ENCODE measurements at regions not wholly inside any gene's neighbourhood (a gene's known extent, or its start where the extent isn't known, plus 50 kb on each side); places are given as distances from the start of the nearest gene placed in this dataset.

DNA sequence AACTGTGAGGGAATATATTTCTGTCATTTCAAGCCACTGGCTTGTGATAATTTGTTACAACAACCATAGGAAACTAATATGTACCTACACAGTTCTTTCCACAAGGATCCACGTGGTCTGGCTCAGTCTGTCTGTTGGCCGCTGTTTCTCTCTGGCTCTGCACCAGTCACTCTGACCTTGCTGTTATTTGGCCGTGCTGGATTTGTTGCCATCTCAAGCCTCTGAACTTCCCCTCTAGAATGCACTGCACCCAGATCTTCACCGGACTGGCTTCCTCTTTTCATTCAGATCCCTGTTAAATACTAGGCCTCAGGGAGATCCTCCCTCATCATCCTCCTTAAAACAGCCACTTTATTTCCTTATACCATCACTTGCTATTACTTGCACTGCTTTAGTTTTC lies 446.8 kb downstream of the TFAP2B start:
- TF ChIP-seq, protein P1, sequence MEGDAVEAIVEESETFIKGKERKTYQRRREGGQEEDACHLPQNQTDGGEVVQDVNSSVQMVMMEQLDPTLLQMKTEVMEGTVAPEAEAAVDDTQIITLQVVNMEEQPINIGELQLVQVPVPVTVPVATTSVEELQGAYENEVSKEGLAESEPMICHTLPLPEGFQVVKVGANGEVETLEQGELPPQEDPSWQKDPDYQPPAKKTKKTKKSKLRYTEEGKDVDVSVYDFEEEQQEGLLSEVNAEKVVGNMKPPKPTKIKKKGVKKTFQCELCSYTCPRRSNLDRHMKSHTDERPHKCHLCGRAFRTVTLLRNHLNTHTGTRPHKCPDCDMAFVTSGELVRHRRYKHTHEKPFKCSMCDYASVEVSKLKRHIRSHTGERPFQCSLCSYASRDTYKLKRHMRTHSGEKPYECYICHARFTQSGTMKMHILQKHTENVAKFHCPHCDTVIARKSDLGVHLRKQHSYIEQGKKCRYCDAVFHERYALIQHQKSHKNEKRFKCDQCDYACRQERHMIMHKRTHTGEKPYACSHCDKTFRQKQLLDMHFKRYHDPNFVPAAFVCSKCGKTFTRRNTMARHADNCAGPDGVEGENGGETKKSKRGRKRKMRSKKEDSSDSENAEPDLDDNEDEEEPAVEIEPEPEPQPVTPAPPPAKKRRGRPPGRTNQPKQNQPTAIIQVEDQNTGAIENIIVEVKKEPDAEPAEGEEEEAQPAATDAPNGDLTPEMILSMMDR (IDR thresholded peaks at IDR 0.05) = no peak
- no peak for TF ChIP-seq EZH2 (IDR thresholded peaks at IDR 0.05; ENCODE audit: borderline replicate concordance, insufficient read depth, low read depth, low read length, poor library complexity, severe bottlenecking)
- Mint-ChIP-seq H3K4me3 (no peak overlapping the region), H3K27ac (no peak overlapping the region), H3K27me3 (no peaks in the 10 kb centered on the region), H3K9me3 (ENCODE audit: insufficient read depth) (no peaks in the 10 kb centered on the region), H3K4me1 (no peaks in the 10 kb centered on the region)
- H3K9me3 ChIP-seq (ENCODE audit: control extremely low read depth in 1 of 3, control insufficient read depth in 2 of 3, insufficient read depth in 1 of 3, low read length in 2 of 3) = no peaks in the 10 kb centered on the region
- H3K27ac ChIP-seq (ENCODE audit: low read length in 2 of 2) = no peak overlapping the region
- no peaks in the 10 kb centered on the region for H3K4me1 ChIP-seq (ENCODE audit: control insufficient read depth in 2 of 2, insufficient read depth in 2 of 2, low read length in 2 of 2)
- no peak for ATAC-seq (ENCODE audit: low read depth)
- no peak overlapping the region for H3K4me2 ChIP-seq (replicated peaks; ENCODE audit: low read depth, low read length, poor library complexity, severe bottlenecking)
- H3K4me3 ChIP-seq (ENCODE audit: control extremely low read depth in 1 of 5, extremely low read depth in 1 of 5, insufficient read depth in 1 of 5, low read depth in 2 of 5, low read length in 4 of 5) = no peak overlapping the region
- no peaks in the 10 kb centered on the region for H4K20me1 ChIP-seq (ENCODE audit: control insufficient read depth, insufficient read depth, low read length, poor library complexity, severe bottlenecking)
- DNase-seq = no peak
- POLR2A ChIA-PET = no interaction called here
- no peaks in the 10 kb centered on the region for H3K79me2 ChIP-seq (ENCODE audit: control insufficient read depth, insufficient read depth, low read length)
- CTCF ChIA-PET = no interaction called here
- H3K36me3 ChIP-seq (replicated peaks in 1 of 2; ENCODE audit: control extremely low read depth in 1 of 2, control insufficient read depth in 1 of 2, extremely low read depth in 1 of 2, insufficient read depth in 2 of 2, low read length in 1 of 2) = no peaks in the 10 kb centered on the region
- H3K27me3 ChIP-seq (replicated peaks in 1 of 4; ENCODE audit: control extremely low read depth in 1 of 4, control insufficient read depth in 3 of 4, insufficient read depth in 4 of 4, low read length in 3 of 4) = no peaks in the 10 kb centered on the region
- 22% methylated on average over 4 of the region's 4 CpGs for WGBS (ENCODE audit: insufficient coverage)
- intact Hi-C loops (cut with micrococcal nuclease) = no loop called here
- no peak overlapping the region for H3K9ac ChIP-seq (ENCODE audit: low read length)
- H2AFZ ChIP-seq (ENCODE audit: insufficient read depth, low read depth, low read length, poor library complexity, severe bottlenecking) = no peak overlapping the region

DNA sequence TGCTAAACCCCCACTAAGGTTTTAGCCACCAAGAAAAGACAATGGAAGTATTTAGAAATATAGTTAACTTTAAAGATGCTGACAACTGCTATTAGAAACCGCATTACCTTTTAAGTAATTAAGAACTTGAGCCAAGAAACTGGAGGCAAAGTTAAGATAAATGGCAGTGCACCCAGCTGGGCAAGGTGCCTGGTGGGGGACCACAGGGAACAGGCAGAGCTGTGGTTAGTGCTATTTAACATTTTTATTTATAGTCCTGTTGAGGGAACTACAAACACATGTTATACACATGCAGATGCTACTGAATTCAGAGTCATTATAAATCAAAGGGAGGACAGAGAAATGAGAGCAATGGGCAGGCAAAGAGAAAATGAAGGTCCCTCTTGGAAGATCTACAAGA lies 447.9 kb downstream of the TFAP2B start:
- H3K9me3 ChIP-seq (ENCODE audit: control extremely low read depth in 1 of 3, control insufficient read depth in 2 of 3, insufficient read depth in 1 of 3, low read length in 2 of 3) = no peaks in the 10 kb centered on the region
- H3K36me3 ChIP-seq (replicated peaks in 1 of 2; ENCODE audit: control extremely low read depth in 1 of 2, control insufficient read depth in 1 of 2, extremely low read depth in 1 of 2, insufficient read depth in 2 of 2, low read length in 1 of 2) = no peaks in the 10 kb centered on the region
- no peak overlapping the region for H3K9ac ChIP-seq (ENCODE audit: low read length)
- ATAC-seq (ENCODE audit: low read depth) (no peak), DNase-seq (no peak)
- Mint-ChIP-seq H3K27me3 (no peaks in the 10 kb centered on the region), H3K4me1 (no peaks in the 10 kb centered on the region), H3K27ac (no peak overlapping the region), H3K9me3 (ENCODE audit: insufficient read depth) (no peaks in the 10 kb centered on the region), H3K4me3 (no peak overlapping the region)
- no peak overlapping the region for H3K4me2 ChIP-seq (replicated peaks; ENCODE audit: low read depth, low read length, poor library complexity, severe bottlenecking)
- no peak overlapping the region for H2AFZ ChIP-seq (ENCODE audit: insufficient read depth, low read depth, low read length, poor library complexity, severe bottlenecking)
- TF ChIP-seq, protein P1 (IDR thresholded peaks at IDR 0.05) = no peak
- no peak for TF ChIP-seq EZH2 (IDR thresholded peaks at IDR 0.05; ENCODE audit: borderline replicate concordance, insufficient read depth, low read depth, low read length, poor library complexity, severe bottlenecking)
- POLR2A ChIA-PET = no interaction called here
- CTCF ChIA-PET = no interaction called here
- no peak overlapping the region for H3K4me3 ChIP-seq (ENCODE audit: control extremely low read depth in 1 of 5, extremely low read depth in 1 of 5, insufficient read depth in 1 of 5, low read depth in 2 of 5, low read length in 4 of 5)
- no peaks in the 10 kb centered on the region for H3K79me2 ChIP-seq (ENCODE audit: control insufficient read depth, insufficient read depth, low read length)
- intact Hi-C loops (cut with micrococcal nuclease) = no loop called here
- no peaks in the 10 kb centered on the region for H3K4me1 ChIP-seq (ENCODE audit: control insufficient read depth in 2 of 2, insufficient read depth in 2 of 2, low read length in 2 of 2)
- H3K27me3 ChIP-seq (replicated peaks in 1 of 4; ENCODE audit: control extremely low read depth in 1 of 4, control insufficient read depth in 3 of 4, insufficient read depth in 4 of 4, low read length in 3 of 4) = no peaks in the 10 kb centered on the region
- WGBS (ENCODE audit: insufficient coverage) = no CpG with 5 or more reads among the region's 1 CpG
- no peak overlapping the region for H3K27ac ChIP-seq (ENCODE audit: low read length in 2 of 2)
- no peaks in the 10 kb centered on the region for H4K20me1 ChIP-seq (ENCODE audit: control insufficient read depth, insufficient read depth, low read length, poor library complexity, severe bottlenecking)

Data from B cell (primary cell).